ENCODE measurements at regions not wholly inside any gene's neighbourhood (a gene's known extent, or its start where the extent isn't known, plus 50 kb on each side); places are given as distances from the start of the nearest gene placed in this dataset.

DNA sequence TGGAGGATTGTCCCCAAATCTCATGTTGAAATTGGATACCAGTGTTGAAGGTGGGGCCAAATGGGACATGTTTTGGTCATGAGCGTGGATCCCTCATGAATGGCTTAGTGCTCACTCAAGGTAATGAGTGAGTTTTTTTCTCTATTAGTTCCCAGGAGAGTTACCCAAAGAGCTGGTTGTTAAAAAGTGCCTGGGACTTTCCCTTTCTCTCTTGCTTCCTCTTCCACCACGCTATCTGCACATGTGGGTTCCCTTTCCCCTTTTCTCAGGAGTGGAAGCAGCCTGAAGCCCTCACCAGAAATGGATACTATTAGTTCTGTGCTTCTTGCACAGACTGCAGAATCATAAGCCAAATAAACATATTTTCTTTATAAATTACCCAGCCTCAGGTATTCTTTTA lies 465.4 kb downstream of the FSCB start:
- H3K4me1 ChIP-seq: no peaks in the 10 kb centered on the region
- H3K27me3 ChIP-seq: no peaks in the 10 kb centered on the region
- no peak overlapping the region for H3K4me3 ChIP-seq
- H3K36me3 ChIP-seq: no peaks in the 10 kb centered on the region
- no peak for DNase-seq
- TF ChIP-seq POLR2A (IDR thresholded peaks at IDR 0.05) (no peak), CTCF (IDR thresholded peaks at IDR 0.05) (no peak)
- no peak overlapping the region for H3K27ac ChIP-seq
- H3K9me3 ChIP-seq: no peaks in the 10 kb centered on the region

- Histone ChIP-seq H3K4me3 (no peak overlapping the region), H3K4me1 (no peaks in the 10 kb centered on the region), H3K27ac (no peak overlapping the region), H3K36me3 (no peaks in the 10 kb centered on the region), H3K9me3 (no peaks in the 10 kb centered on the region), H3K27me3 (no peaks in the 10 kb centered on the region)
- DNase-seq: no peak
- no peak for TF ChIP-seq CTCF (IDR thresholded peaks at IDR 0.05)
- TF ChIP-seq POLR2A (IDR thresholded peaks at IDR 0.05): no peak
Measured at GRCh38 chr14:44040561-44040960, 466.5 kb downstream of the FSCB start.

- no peaks in the 10 kb centered on the region for H3K27me3 ChIP-seq
- TF ChIP-seq POLR2A (IDR thresholded peaks at IDR 0.05) (no peak), CTCF (IDR thresholded peaks at IDR 0.05) (no peak)
- H3K27ac ChIP-seq: no peak overlapping the region
- DNase-seq: no peak
- no peaks in the 10 kb centered on the region for H3K4me1 ChIP-seq
- H3K4me3 ChIP-seq: no peak overlapping the region
- no peaks in the 10 kb centered on the region for H3K9me3 ChIP-seq
- no peaks in the 10 kb centered on the region for H3K36me3 ChIP-seq
Measured at GRCh38 chr14:44036248-44036647, 470.8 kb downstream of the FSCB start.

DNA sequence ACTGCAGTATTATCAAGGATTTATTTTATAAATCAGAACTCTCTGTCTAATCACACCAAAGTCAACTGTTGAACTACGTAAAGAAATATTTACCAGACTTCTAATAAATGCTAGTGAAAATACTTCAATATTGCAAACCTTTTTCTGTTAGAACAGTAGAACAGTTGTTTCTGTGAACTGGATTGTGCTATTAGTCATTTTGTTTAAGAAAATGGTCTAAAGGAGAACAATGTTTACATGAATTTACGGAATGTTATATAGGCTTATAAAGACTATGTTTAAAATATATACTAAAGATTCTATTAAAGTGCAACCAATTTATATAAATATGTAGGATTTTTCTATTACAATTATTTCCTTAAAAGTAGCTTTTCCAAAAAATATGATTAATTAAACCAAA lies 471.4 kb downstream of the FSCB start:
- TF ChIP-seq POLR2A (IDR thresholded peaks at IDR 0.05) (no peak), CTCF (IDR thresholded peaks at IDR 0.05) (no peak)
- H3K4me1 ChIP-seq: no peaks in the 10 kb centered on the region
- no peak for DNase-seq
- no peaks in the 10 kb centered on the region for H3K36me3 ChIP-seq
- no peaks in the 10 kb centered on the region for H3K27me3 ChIP-seq
- H3K27ac ChIP-seq: no peak overlapping the region
- H3K4me3 ChIP-seq: no peak overlapping the region
- no peaks in the 10 kb centered on the region for H3K9me3 ChIP-seq

DNA sequence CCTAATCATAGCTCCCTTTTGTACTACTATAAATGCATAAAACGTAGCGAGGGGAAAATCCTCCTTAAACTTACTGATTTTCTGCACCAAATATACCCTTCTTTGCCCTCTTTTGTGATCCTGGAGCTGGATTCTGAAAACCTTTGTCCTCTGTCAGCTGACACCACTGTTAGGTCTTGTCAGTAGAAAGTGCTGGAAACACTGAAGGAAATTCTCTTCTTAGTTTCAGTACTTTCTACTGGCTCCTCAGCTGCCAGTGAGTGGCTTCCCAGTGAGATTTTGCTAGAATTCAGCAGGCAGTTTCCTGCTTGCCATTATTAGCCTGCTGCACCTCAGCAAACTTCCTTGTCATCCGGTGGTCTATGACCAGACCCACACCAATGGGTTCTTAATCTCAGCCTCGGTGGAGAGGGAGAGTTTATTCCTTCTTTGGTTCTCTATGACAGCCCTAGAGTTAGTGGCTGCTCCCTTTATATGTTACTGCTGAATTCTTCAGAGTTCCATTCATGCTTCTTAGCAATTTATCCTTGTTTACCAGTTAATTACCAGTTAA lies 476.2 kb downstream of the FSCB start:
- H3K4me3 ChIP-seq: no peak overlapping the region
- no peak overlapping the region for H3K27ac ChIP-seq
- no peaks in the 10 kb centered on the region for H3K9me3 ChIP-seq
- TF ChIP-seq CTCF (IDR thresholded peaks at IDR 0.05) (no peak), POLR2A (IDR thresholded peaks at IDR 0.05) (no peak)
- no peaks in the 10 kb centered on the region for H3K4me1 ChIP-seq
- H3K36me3 ChIP-seq: no peaks in the 10 kb centered on the region
- DNase-seq: no peak
- H3K27me3 ChIP-seq: no peaks in the 10 kb centered on the region

- Histone ChIP-seq H3K4me1 (no peaks in the 10 kb centered on the region), H3K27me3 (no peaks in the 10 kb centered on the region), H3K36me3 (no peaks in the 10 kb centered on the region), H3K4me3 (no peak overlapping the region), H3K27ac (no peak overlapping the region), H3K9me3 (no peaks in the 10 kb centered on the region)
- no peak for DNase-seq
- no peak for TF ChIP-seq POLR2A (IDR thresholded peaks at IDR 0.05)
Measured at GRCh38 chr14:44029933-44030332, 477.1 kb downstream of the FSCB start.
